Liver (tissue), 8 donors: ENCODE measurements at regions not wholly inside any gene's neighbourhood (a gene's known extent, or its start where the extent isn't known, plus 50 kb on each side); places are given as distances from the start of the nearest gene placed in this dataset.

Source experiments
- DNase-seq: peaks from one replicate; pipeline ENCODE4 v3.0.0-alpha.2; 2017; ENCODE audit warnings: low spot score
- H3K27ac ChIP-seq, 2 donors: one replicate each; pipeline ENCODE4 v1.7.0; 2013; ENCODE audit warnings: inconsistent platforms in 2 of 2, low read length in 2 of 2, control low read depth in 1 of 2, low read depth in 1 of 2, mild to moderate bottlenecking in 1 of 2
- H3K27me3 ChIP-seq, 4 donors: one replicate each; pipeline versions ENCODE4 v1.6.1 to v1.7.0; 2013; ENCODE audit warnings: low read length in 3 of 4, inconsistent platforms in 1 of 4, mild to moderate bottlenecking in 1 of 4, moderate library complexity in 1 of 4; ENCODE audit not compliant: control insufficient read depth in 4 of 4, insufficient read depth in 4 of 4
- H3K36me3 ChIP-seq, 4 donors: one replicate each; pipeline versions ENCODE4 v1.6.1 to v1.7.0; 2013; ENCODE audit warnings: low read length in 3 of 4, mild to moderate bottlenecking in 3 of 4, low read depth in 1 of 4, moderate library complexity in 1 of 4; ENCODE audit not compliant: control insufficient read depth in 4 of 4, insufficient read depth in 3 of 4
- H3K4me1 ChIP-seq, 4 donors: one replicate each; pipeline versions ENCODE4 v1.6.1 to v1.7.0; 2013; ENCODE audit warnings: low read length in 3 of 4, mild to moderate bottlenecking in 3 of 4, moderate library complexity in 1 of 4; ENCODE audit not compliant: control insufficient read depth in 4 of 4, insufficient read depth in 4 of 4
- H3K4me3 ChIP-seq, 3 donors: one replicate each; pipeline versions ENCODE4 v1.6.1 to v1.7.0; 2013; ENCODE audit warnings: low read length in 3 of 3, control low read depth in 1 of 3, low read depth in 1 of 3, mild to moderate bottlenecking in 1 of 3
- H3K9ac ChIP-seq, 2 donors: one replicate each; pipeline ENCODE4 v1.7.0; 2013; ENCODE audit warnings: low read length in 2 of 2, mild to moderate bottlenecking in 2 of 2, moderate library complexity in 2 of 2, control low read depth in 1 of 2, low read depth in 1 of 2
- H3K9me3 ChIP-seq, 4 donors: one replicate each; pipeline versions ENCODE4 v1.6.1 to v1.7.0; 2013; ENCODE audit warnings: low read length in 3 of 4; ENCODE audit not compliant: control insufficient read depth in 4 of 4
- EGR1 ChIP-seq, 2 donors: IDR thresholded peaks; 2 replicates each; pipeline ENCODE4 v1.6.1; 2016 to 2018; ENCODE audit warnings: antibody characterized with exemption in 2 of 2, low read depth in 2 of 2
- FOXA2 ChIP-seq: IDR thresholded peaks from 2 replicates; pipeline ENCODE4 v1.6.1; 2016; ENCODE audit warnings: antibody characterized with exemption
- GABPA ChIP-seq, 2 donors: IDR thresholded peaks in 1 of 2; conservative IDR thresholded peaks in 1 of 2; 2 replicates each; pipeline ENCODE4 v1.6.1; 2016; ENCODE audit warnings: antibody characterized with exemption in 2 of 2, mild to moderate bottlenecking in 1 of 2, moderate library complexity in 1 of 2
- HNF4A ChIP-seq, 2 donors: conservative IDR thresholded peaks; 2 replicates each; pipeline ENCODE4 v1.6.1; 2016; ENCODE audit warnings: antibody characterized with exemption in 2 of 2, mild to moderate bottlenecking in 2 of 2
- HNF4G ChIP-seq: IDR thresholded peaks from 2 replicates; pipeline ENCODE4 v1.6.1; 2016; ENCODE audit warnings: antibody characterized with exemption
- JUND ChIP-seq, 2 donors: IDR thresholded peaks; 2 replicates each; pipeline ENCODE4 v1.6.1; 2016; ENCODE audit warnings: antibody characterized with exemption in 2 of 2
- NR2F2 ChIP-seq: IDR thresholded peaks from 2 replicates; pipeline ENCODE4 v1.6.1; 2016; ENCODE audit warnings: antibody characterized with exemption
- RAD21 ChIP-seq, 2 donors: IDR thresholded peaks; 2 replicates each; pipeline ENCODE4 v1.6.1; 2016; ENCODE audit warnings: antibody characterized with exemption in 2 of 2, mild to moderate bottlenecking in 2 of 2
- RXRA ChIP-seq, 2 donors: IDR thresholded peaks; 2 replicates each; pipeline ENCODE4 v1.6.1; 2017 to 2018; ENCODE audit warnings: antibody characterized with exemption in 2 of 2, mild to moderate bottlenecking in 1 of 2
- SP1 ChIP-seq: IDR thresholded peaks from 2 replicates; pipeline ENCODE4 v1.6.1; 2018; ENCODE audit warnings: antibody characterized with exemption, mild to moderate bottlenecking
- TAF1 ChIP-seq: conservative IDR thresholded peaks from 2 replicates; pipeline ENCODE4 v1.6.1; 2016; ENCODE audit warnings: antibody characterized with exemption, mild to moderate bottlenecking
- YY1 ChIP-seq: IDR thresholded peaks from 2 replicates; pipeline ENCODE4 v1.6.1; 2016; ENCODE audit warnings: antibody characterized with exemption, mild to moderate bottlenecking
- WGBS: extraction: QIAGEN DNeasy Blood & Tissue Kit; methylation state at CpG from one replicate; pipeline ENCODE4 v1.1.7; 2013; 5-methylcytosine and 5-hydroxymethylcytosine counted together
- TF ChIP-seq, protein P1 (sequence below): fragments of 150-350 bp; IDR thresholded peaks from 2 replicates; pipeline ENCODE4 v1.5.1; 2017; ENCODE audit warnings: improper control_type of control experiment, low read depth, low read length; ENCODE audit not compliant: missing input control
- TF ChIP-seq, protein P2 (sequence below): IDR thresholded peaks from 2 replicates; pipeline ENCODE4 v1.6.1; 2016; ENCODE audit warnings: antibody characterized with exemption, mild to moderate bottlenecking
- TF ChIP-seq, protein P3 (sequence below): IDR thresholded peaks from 2 replicates; pipeline ENCODE4 v1.6.1; 2016; ENCODE audit warnings: antibody characterized with exemption
- TF ChIP-seq, protein P4 (sequence below): IDR thresholded peaks from 2 replicates; pipeline ENCODE4 v1.6.1; 2016; ENCODE audit warnings: antibody characterized with exemption
- donor health status: healthy.
- donor health status: healthy.
- donor health status: healthy.
- donor health status: healthy.
- donor health status: healthy.

DNA sequence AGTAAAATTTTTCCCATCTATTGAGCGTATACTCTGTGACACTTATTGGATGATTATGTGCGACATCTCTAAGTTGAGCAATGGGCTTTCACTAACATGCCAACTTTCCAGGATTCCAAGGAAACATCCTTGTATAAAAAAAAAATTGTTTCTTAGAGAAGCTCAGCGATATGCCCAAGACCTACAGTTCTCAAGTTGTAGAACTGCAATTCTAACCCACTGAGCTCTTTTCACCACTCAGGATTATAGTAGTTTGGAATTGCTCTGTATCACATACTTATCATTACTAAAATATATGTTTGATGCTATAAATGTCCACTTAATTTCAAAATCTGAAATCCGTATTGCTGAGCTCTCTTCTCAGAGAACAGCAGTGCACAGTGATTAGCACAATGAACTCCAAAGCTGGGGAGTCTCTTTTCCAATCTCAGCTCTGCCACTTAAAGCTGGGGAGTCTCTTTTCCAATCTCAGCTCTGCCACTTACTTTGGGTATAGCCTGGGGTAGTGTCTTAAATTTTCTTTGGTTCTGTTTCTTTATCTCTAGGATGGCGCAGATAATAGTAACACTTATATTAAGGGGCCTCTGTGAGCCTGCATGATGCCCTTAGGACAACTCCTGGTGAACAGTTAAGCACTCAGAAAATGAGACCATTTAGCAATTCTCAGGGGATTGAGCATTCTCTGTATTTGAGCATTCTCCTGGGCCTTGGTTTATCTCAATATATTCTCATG is 1722.2 kb upstream of the AGA start:
- 81% methylated on average over 5 of the region's 5 CpGs for WGBS
- no peak for DNase-seq

DNA sequence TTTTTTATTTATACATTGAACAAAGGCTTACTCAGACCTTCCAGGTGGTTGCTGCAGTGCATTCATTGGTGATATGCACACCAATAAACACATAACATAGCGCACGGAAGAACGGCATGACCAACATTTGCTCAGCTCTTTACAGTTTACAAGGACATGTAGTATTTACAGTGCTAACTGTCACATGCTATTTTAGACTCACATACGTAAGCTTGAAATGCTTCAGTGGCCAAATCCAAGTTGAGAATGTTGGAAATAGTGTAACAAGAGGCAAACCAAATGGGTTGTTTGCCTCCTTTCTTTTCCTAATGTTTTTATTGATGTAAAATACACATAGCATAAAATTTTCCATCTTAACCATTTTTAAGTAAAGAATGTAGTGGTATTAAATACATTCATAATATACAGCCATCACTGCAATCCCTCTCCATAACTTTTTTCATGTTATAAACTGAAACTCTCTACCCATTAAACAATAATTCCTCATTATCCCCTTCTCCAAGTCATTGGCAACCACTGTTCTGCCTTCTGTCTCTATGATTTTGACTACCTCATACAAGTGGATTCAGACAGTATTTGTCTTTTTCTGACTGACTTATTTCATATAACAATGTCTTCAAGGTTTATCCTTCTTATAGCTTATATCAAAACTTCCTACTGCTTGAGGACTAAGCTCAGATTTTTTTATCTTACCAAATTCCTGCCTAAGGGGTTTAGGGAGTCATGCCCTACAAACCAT is 1722.9 kb upstream of the AGA start:
- H3K27ac ChIP-seq, result no peak overlapping the region
- no peak for DNase-seq
- TF ChIP-seq, protein P1, sequence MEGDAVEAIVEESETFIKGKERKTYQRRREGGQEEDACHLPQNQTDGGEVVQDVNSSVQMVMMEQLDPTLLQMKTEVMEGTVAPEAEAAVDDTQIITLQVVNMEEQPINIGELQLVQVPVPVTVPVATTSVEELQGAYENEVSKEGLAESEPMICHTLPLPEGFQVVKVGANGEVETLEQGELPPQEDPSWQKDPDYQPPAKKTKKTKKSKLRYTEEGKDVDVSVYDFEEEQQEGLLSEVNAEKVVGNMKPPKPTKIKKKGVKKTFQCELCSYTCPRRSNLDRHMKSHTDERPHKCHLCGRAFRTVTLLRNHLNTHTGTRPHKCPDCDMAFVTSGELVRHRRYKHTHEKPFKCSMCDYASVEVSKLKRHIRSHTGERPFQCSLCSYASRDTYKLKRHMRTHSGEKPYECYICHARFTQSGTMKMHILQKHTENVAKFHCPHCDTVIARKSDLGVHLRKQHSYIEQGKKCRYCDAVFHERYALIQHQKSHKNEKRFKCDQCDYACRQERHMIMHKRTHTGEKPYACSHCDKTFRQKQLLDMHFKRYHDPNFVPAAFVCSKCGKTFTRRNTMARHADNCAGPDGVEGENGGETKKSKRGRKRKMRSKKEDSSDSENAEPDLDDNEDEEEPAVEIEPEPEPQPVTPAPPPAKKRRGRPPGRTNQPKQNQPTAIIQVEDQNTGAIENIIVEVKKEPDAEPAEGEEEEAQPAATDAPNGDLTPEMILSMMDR, result no peak
- TF ChIP-seq HNF4A (conservative IDR thresholded peaks at IDR 0.05), result no peak
- no peak for TF ChIP-seq RAD21 (IDR thresholded peaks at IDR 0.05)
- TF ChIP-seq, protein P2, sequence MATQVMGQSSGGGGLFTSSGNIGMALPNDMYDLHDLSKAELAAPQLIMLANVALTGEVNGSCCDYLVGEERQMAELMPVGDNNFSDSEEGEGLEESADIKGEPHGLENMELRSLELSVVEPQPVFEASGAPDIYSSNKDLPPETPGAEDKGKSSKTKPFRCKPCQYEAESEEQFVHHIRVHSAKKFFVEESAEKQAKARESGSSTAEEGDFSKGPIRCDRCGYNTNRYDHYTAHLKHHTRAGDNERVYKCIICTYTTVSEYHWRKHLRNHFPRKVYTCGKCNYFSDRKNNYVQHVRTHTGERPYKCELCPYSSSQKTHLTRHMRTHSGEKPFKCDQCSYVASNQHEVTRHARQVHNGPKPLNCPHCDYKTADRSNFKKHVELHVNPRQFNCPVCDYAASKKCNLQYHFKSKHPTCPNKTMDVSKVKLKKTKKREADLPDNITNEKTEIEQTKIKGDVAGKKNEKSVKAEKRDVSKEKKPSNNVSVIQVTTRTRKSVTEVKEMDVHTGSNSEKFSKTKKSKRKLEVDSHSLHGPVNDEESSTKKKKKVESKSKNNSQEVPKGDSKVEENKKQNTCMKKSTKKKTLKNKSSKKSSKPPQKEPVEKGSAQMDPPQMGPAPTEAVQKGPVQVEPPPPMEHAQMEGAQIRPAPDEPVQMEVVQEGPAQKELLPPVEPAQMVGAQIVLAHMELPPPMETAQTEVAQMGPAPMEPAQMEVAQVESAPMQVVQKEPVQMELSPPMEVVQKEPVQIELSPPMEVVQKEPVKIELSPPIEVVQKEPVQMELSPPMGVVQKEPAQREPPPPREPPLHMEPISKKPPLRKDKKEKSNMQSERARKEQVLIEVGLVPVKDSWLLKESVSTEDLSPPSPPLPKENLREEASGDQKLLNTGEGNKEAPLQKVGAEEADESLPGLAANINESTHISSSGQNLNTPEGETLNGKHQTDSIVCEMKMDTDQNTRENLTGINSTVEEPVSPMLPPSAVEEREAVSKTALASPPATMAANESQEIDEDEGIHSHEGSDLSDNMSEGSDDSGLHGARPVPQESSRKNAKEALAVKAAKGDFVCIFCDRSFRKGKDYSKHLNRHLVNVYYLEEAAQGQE, result no peak
- TF ChIP-seq FOXA2, result no peak
- TF ChIP-seq, protein P3, sequence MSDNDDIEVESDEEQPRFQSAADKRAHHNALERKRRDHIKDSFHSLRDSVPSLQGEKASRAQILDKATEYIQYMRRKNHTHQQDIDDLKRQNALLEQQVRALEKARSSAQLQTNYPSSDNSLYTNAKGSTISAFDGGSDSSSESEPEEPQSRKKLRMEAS, result no peak
- TF ChIP-seq SP1, result no peak
- no peak for TF ChIP-seq NR2F2
- no peak for TF ChIP-seq GABPA (IDR thresholded peaks at IDR 0.05 in 1 of 2, conservative IDR thresholded peaks at IDR 0.05 in 1 of 2)
- H3K36me3 ChIP-seq, result no peaks in the 10 kb centered on the region
- H3K9me3 ChIP-seq, result no peaks in the 10 kb centered on the region
- H3K4me1 ChIP-seq, result no peaks in the 10 kb centered on the region
- no peak overlapping the region for H3K9ac ChIP-seq
- WGBS, result 86% methylated on average over 4 of the region's 4 CpGs
- no peaks in the 10 kb centered on the region for H3K27me3 ChIP-seq
- no peak overlapping the region for H3K4me3 ChIP-seq

More for the DNA sequence above, 1722.2 kb upstream of the AGA start:
- no peak overlapping the region for H3K4me3 ChIP-seq
- H3K27me3 ChIP-seq, result no peaks in the 10 kb centered on the region
- TF ChIP-seq RXRA (IDR thresholded peaks at IDR 0.05), result no peak
- TF ChIP-seq HNF4G, result no peak
- TF ChIP-seq EGR1 (IDR thresholded peaks at IDR 0.05; ENCODE audit: low read depth in 2 of 2), result no peak
- no peak for TF ChIP-seq HNF4A (conservative IDR thresholded peaks at IDR 0.05)
- TF ChIP-seq RAD21 (IDR thresholded peaks at IDR 0.05), result no peak
- TF ChIP-seq, protein P4, sequence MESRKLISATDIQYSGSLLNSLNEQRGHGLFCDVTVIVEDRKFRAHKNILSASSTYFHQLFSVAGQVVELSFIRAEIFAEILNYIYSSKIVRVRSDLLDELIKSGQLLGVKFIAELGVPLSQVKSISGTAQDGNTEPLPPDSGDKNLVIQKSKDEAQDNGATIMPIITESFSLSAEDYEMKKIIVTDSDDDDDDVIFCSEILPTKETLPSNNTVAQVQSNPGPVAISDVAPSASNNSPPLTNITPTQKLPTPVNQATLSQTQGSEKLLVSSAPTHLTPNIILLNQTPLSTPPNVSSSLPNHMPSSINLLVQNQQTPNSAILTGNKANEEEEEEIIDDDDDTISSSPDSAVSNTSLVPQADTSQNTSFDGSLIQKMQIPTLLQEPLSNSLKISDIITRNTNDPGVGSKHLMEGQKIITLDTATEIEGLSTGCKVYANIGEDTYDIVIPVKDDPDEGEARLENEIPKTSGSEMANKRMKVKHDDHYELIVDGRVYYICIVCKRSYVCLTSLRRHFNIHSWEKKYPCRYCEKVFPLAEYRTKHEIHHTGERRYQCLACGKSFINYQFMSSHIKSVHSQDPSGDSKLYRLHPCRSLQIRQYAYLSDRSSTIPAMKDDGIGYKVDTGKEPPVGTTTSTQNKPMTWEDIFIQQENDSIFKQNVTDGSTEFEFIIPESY, result no peak
- TF ChIP-seq TAF1, result no peak
- TF ChIP-seq JUND (IDR thresholded peaks at IDR 0.05), result no peak
- TF ChIP-seq, protein P2, result no peak
- TF ChIP-seq YY1, result no peak
- H3K36me3 ChIP-seq, result no peaks in the 10 kb centered on the region
- no peak overlapping the region for H3K9ac ChIP-seq
- H3K9me3 ChIP-seq, result no peaks in the 10 kb centered on the region
- no peak overlapping the region for H3K27ac ChIP-seq
- H3K4me1 ChIP-seq, result no peaks in the 10 kb centered on the region
